Aorta (tissue), 5 donors: ENCODE measurements at regions not wholly inside any gene's neighbourhood (a gene's known extent, or its start where the extent isn't known, plus 50 kb on each side); places are given as distances from the start of the nearest gene placed in this dataset.

ENCODE experiments used
- ATAC-seq: fragments of 200-7000 bp; cut with Tn5 transposase; one replicate; pipeline ENCODE4 v1.9.1; 2022; ENCODE audit warnings: moderate library complexity; ENCODE audit not compliant: low FRiP score
- DNase-seq, 2 donors: peaks; one replicate each; pipeline ENCODE4 v3.0.0-alpha.2; 2020
- H3K27ac ChIP-seq, 2 donors: one replicate each; pipeline ENCODE4 v1.5.1; 2013; ENCODE audit warnings: low read length in 2 of 2, mild to moderate bottlenecking in 2 of 2, moderate library complexity in 2 of 2, control low read depth in 1 of 2, inconsistent platforms in 1 of 2, low read depth in 1 of 2
- H3K27me3 ChIP-seq, 2 donors: one replicate each; pipeline ENCODE4 v1.6.1; 2013; ENCODE audit warnings: control low read depth in 1 of 2, low read length in 1 of 2, mild to moderate bottlenecking in 1 of 2, moderate library complexity in 1 of 2; ENCODE audit not compliant: insufficient read depth in 2 of 2, control insufficient read depth in 1 of 2
- H3K36me3 ChIP-seq, 2 donors: one replicate each; pipeline ENCODE4 v1.6.1; 2013; ENCODE audit warnings: control low read depth in 1 of 2, low read length in 1 of 2, mild to moderate bottlenecking in 1 of 2; ENCODE audit not compliant: insufficient read depth in 2 of 2, control insufficient read depth in 1 of 2
- H3K4me1 ChIP-seq, 2 donors: one replicate each; pipeline ENCODE4 v1.6.1; 2013; ENCODE audit warnings: low read length in 2 of 2, control low read depth in 1 of 2, mild to moderate bottlenecking in 1 of 2, moderate library complexity in 1 of 2; ENCODE audit not compliant: insufficient read depth in 2 of 2, control insufficient read depth in 1 of 2
- H3K4me3 ChIP-seq, 2 donors: one replicate each; pipeline ENCODE4 v1.5.1; 2013; ENCODE audit warnings: low read length in 2 of 2, control low read depth in 1 of 2, mild to moderate bottlenecking in 1 of 2
- H3K9me3 ChIP-seq: one replicate; pipeline ENCODE4 v1.6.1; 2013; ENCODE audit warnings: mild to moderate bottlenecking, low read length; ENCODE audit not compliant: control insufficient read depth
- WGBS, 2 donors: extraction: QIAGEN DNeasy Blood & Tissue Kit; methylation state at CpG; one replicate each; pipeline ENCODE4 v1.1.7; 2013; 5-methylcytosine and 5-hydroxymethylcytosine counted together
- intact Hi-C, 2 donors: fragments of 100-400 bp; cut with DNase I; formaldehyde crosslinking; loops; one replicate each; pipeline versions ENCODE4 v1.14.2 to v1.15.0; 2022
- donor health status: healthy with polysubstance abuse.
- donor health status: Bipolar disorder and iron deficiency.
- donor health status: DM: no; HTN: no; CAD: no.
- donor health status: DM: no; HTN: no; CAD: no.
- donor health status: DM: yes; HTN: yes; CAD: no.

- Histone ChIP-seq H3K27me3 (no peaks in the 10 kb centered on the region), H3K27ac (no peak overlapping the region), H3K36me3 (no peaks in the 10 kb centered on the region), H3K4me3 (no peak overlapping the region), H3K4me1 (no peaks in the 10 kb centered on the region), H3K9me3 (no peaks in the 10 kb centered on the region)
- 58 to 67% methylated on average over 3 of the region's 3 CpGs for WGBS, 2 donors
- intact Hi-C loops: no loop called here
- ATAC-seq: no peak
- no peak for DNase-seq
Observed at GRCh38 chr9:71179183-71179582, 57.8 kb upstream of the TRPM3 start.

GRCh38 chr9:71177901-71178300, 56.5 kb upstream of the TRPM3 start:
- H3K4me1 ChIP-seq: no peaks in the 10 kb centered on the region
- 71% methylated on average over 3 of the region's 3 CpGs for WGBS, 2 donors
- no peaks in the 10 kb centered on the region for H3K36me3 ChIP-seq
- H3K27me3 ChIP-seq: no peaks in the 10 kb centered on the region
- ATAC-seq: no peak
- H3K9me3 ChIP-seq: no peaks in the 10 kb centered on the region
- intact Hi-C loops: no loop called here
- H3K27ac ChIP-seq: no peak overlapping the region
- no peak overlapping the region for H3K4me3 ChIP-seq
- no peak for DNase-seq

GRCh38 chr9:71171517-71171916, 50.1 kb upstream of the TRPM3 start:
- H3K9me3 ChIP-seq: no peaks in the 10 kb centered on the region
- intact Hi-C loops: no loop called here
- H3K36me3 ChIP-seq: no peaks in the 10 kb centered on the region
- WGBS, 2 donors: 40 to 62% methylated on average over 9 of the region's 9 CpGs
- H3K4me1 ChIP-seq: no peaks in the 10 kb centered on the region
- no peak overlapping the region for H3K27ac ChIP-seq
- no peaks in the 10 kb centered on the region for H3K27me3 ChIP-seq
- ATAC-seq: no peak
- H3K4me3 ChIP-seq: no peak overlapping the region
- DNase-seq: no peak
